Fibroblast of lung (primary cell): ENCODE measurements at regions not wholly inside any gene's neighbourhood (a gene's known extent, or its start where the extent isn't known, plus 50 kb on each side); places are given as distances from the start of the nearest gene placed in this dataset.

Experiments used
- DNase-seq, 2 donors: peaks; one replicate each; pipeline versions ENCODE4 v3.0.0 to v3.0.0-alpha.2; 2010; ENCODE audit warnings: low read depth in 2 of 2
- H2AFZ ChIP-seq: 2 replicates; pipeline ENCODE4 v1.5.1; 2012; ENCODE audit warnings: low read length, control low read depth, inconsistent platforms
- H3K27ac ChIP-seq: 2 replicates; pipeline ENCODE4 v1.5.1; 2011; ENCODE audit warnings: low read length, control low read depth; ENCODE audit not compliant: insufficient read depth
- H3K27me3 ChIP-seq: 2 replicates; pipeline ENCODE4 v1.5.1; 2011; ENCODE audit warnings: mild to moderate bottlenecking, low read length; ENCODE audit not compliant: control insufficient read depth, insufficient read depth
- H3K36me3 ChIP-seq: 2 replicates; pipeline ENCODE4 v1.5.1; 2011; ENCODE audit warnings: low read length; ENCODE audit not compliant: control insufficient read depth, insufficient read depth
- H3K4me1 ChIP-seq: 2 replicates; pipeline ENCODE4 v1.5.1; 2011; ENCODE audit warnings: low read length; ENCODE audit not compliant: control insufficient read depth, insufficient read depth; ENCODE audit errors: extremely low read depth
- H3K4me2 ChIP-seq: 2 replicates; pipeline ENCODE4 v1.5.1; 2011; ENCODE audit warnings: low read length, control low read depth; ENCODE audit not compliant: insufficient read depth; ENCODE audit errors: extremely low read depth
- H3K4me3 ChIP-seq, 4 experiments: fragments of 200-600 bp in 1 of 4; sonication (generic) in 1 of 4; replicated peaks in 1 of 4; 2 replicates each; pipeline ENCODE4 v1.5.1; 2011 to 2016; ENCODE audit warnings: low read length in 4 of 4, low read depth in 3 of 4, mild to moderate bottlenecking in 3 of 4, control low read depth in 2 of 4, inconsistent platforms in 1 of 4, mixed read lengths in 1 of 4; ENCODE audit not compliant: insufficient read depth in 1 of 4; ENCODE audit errors: control extremely low read depth in 1 of 4
- H3K79me2 ChIP-seq: 2 replicates; pipeline ENCODE4 v1.5.1; 2012; ENCODE audit warnings: mild to moderate bottlenecking, low read length, inconsistent platforms; ENCODE audit not compliant: control insufficient read depth, insufficient read depth
- H3K9ac ChIP-seq: 2 replicates; pipeline ENCODE4 v1.5.1; 2011; ENCODE audit warnings: mild to moderate bottlenecking, low read length, control low read depth; ENCODE audit not compliant: insufficient read depth
- H3K9me3 ChIP-seq: 2 replicates; pipeline ENCODE4 v1.5.1; 2012; ENCODE audit warnings: low read depth, low read length; ENCODE audit not compliant: control insufficient read depth, insufficient read depth
- H4K20me1 ChIP-seq: 2 replicates; pipeline ENCODE4 v1.5.1; 2011; ENCODE audit warnings: low read length; ENCODE audit not compliant: control insufficient read depth, insufficient read depth; ENCODE audit errors: extremely low read depth
- EZH2 ChIP-seq: IDR thresholded peaks from 2 replicates; pipeline ENCODE4 v1.5.1; 2012; ENCODE audit warnings: low read length, control low read depth, mild to moderate bottlenecking; ENCODE audit errors: missing control alignments
- TF ChIP-seq, protein P1 (sequence below), 2 donors: IDR thresholded peaks in 1 of 2; conservative IDR thresholded peaks in 1 of 2; 1 replicate in 1 of 2; 2 replicates in 1 of 2; pipeline ENCODE4 v1.5.1; 2011 to 2012; ENCODE audit warnings: low read length in 2 of 2, control low read depth in 1 of 2, inconsistent platforms in 1 of 2, low read depth in 1 of 2, mild to moderate bottlenecking in 1 of 2

DNA sequence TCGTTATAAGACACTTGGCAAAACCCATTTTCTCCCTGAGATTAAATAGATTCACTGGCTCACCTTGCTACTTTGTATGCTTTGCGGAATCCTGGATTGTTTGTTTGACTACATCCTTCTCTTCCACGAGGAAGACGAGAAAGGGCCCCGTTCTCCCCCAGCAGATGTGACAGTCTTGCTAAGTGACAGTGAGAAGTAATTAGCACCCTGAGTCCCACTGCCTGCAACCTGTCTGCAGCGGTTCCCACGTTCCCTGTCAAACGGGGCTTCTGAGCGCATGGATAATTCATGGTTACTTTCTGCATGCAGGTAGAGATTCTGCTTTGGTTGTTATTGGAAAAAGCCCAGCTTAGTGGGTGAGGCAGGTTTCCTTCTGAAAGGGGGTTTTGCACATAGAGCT lies 163.7 kb downstream of the CDH26 start:
- Histone ChIP-seq H3K27me3 (no peaks in the 10 kb centered on the region), H3K79me2 (no peaks in the 10 kb centered on the region), H4K20me1 (no peaks in the 10 kb centered on the region), H3K9me3 (no peaks in the 10 kb centered on the region), H3K4me1 (no peaks in the 10 kb centered on the region), H3K27ac (no peak overlapping the region), H3K4me2 (no peak overlapping the region), H3K4me3 (no peak overlapping the region), H2AFZ (no peak overlapping the region), H3K9ac (no peak overlapping the region), H3K36me3 (no peaks in the 10 kb centered on the region)
- DNase-seq, result no peak
- no peak for TF ChIP-seq EZH2

DNA sequence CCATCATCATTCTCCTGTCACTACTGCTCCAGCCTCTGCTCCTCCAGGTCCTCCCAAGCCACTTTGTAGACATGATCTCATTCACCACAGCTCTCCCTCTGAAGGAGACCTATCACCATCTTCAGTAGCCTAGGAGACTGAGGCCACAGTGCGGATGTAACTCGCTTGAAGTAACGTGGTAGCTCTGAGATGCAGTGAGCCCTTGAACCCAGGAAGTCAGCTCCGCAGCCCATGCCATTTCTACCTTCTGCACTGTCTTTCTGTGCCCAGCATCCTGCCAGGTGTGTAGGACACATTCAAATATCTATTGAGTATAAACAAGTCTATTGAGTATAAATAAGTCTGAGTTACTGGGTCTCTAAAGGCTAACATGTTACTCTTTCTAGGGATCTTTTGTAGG lies 164.4 kb downstream of the CDH26 start:
- no peaks in the 10 kb centered on the region for H3K36me3 ChIP-seq
- no peaks in the 10 kb centered on the region for H3K4me1 ChIP-seq
- no peaks in the 10 kb centered on the region for H3K27me3 ChIP-seq
- H3K27ac ChIP-seq, result no peak overlapping the region
- no peaks in the 10 kb centered on the region for H4K20me1 ChIP-seq
- no peak overlapping the region for H3K4me2 ChIP-seq
- no peak overlapping the region for H3K9ac ChIP-seq
- no peak for DNase-seq
- TF ChIP-seq, protein P1, sequence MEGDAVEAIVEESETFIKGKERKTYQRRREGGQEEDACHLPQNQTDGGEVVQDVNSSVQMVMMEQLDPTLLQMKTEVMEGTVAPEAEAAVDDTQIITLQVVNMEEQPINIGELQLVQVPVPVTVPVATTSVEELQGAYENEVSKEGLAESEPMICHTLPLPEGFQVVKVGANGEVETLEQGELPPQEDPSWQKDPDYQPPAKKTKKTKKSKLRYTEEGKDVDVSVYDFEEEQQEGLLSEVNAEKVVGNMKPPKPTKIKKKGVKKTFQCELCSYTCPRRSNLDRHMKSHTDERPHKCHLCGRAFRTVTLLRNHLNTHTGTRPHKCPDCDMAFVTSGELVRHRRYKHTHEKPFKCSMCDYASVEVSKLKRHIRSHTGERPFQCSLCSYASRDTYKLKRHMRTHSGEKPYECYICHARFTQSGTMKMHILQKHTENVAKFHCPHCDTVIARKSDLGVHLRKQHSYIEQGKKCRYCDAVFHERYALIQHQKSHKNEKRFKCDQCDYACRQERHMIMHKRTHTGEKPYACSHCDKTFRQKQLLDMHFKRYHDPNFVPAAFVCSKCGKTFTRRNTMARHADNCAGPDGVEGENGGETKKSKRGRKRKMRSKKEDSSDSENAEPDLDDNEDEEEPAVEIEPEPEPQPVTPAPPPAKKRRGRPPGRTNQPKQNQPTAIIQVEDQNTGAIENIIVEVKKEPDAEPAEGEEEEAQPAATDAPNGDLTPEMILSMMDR (conservative IDR thresholded peaks at IDR 0.05 in 1 of 2, IDR thresholded peaks at IDR 0.05 in 1 of 2; ENCODE audit: low read depth in 1 of 2, low read length in 2 of 2), result no peak
- TF ChIP-seq EZH2, result no peak
- no peaks in the 10 kb centered on the region for H3K9me3 ChIP-seq
- H3K79me2 ChIP-seq, result no peaks in the 10 kb centered on the region
- no peak overlapping the region for H2AFZ ChIP-seq
- H3K4me3 ChIP-seq, result no peak overlapping the region

DNA sequence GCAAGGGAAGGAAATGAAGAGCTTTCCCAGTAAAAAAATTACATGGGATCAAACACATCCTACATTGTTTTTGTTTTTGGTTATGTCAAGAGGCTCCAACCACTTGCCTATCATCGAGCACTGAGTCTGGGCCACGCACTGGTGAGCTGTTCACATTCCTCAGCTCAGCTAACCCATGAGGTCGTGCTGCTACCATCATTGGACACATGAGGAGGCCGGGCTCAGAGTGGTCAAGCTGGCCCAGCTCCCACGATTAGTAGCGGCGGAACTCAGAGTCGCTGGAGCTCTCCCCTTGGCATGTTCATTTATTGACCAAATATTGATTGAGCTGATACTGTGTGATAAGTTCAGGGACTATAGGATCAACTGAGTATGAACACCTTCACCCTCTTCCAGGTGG lies 164.9 kb downstream of the CDH26 start:
- no peaks in the 10 kb centered on the region for H4K20me1 ChIP-seq
- no peak overlapping the region for H3K9ac ChIP-seq
- H3K4me3 ChIP-seq, result no peak overlapping the region
- H3K4me2 ChIP-seq, result no peak overlapping the region
- no peaks in the 10 kb centered on the region for H3K4me1 ChIP-seq
- no peak overlapping the region for H2AFZ ChIP-seq
- no peaks in the 10 kb centered on the region for H3K9me3 ChIP-seq
- no peaks in the 10 kb centered on the region for H3K36me3 ChIP-seq
- no peak for TF ChIP-seq EZH2
- TF ChIP-seq, protein P1 (conservative IDR thresholded peaks at IDR 0.05 in 1 of 2, IDR thresholded peaks at IDR 0.05 in 1 of 2; ENCODE audit: low read depth in 1 of 2, low read length in 2 of 2), result no peak
- no peak overlapping the region for H3K27ac ChIP-seq
- no peaks in the 10 kb centered on the region for H3K27me3 ChIP-seq
- no peak for DNase-seq
- H3K79me2 ChIP-seq, result no peaks in the 10 kb centered on the region
